Gastrocnemius medialis (tissue), 4 donors: ENCODE measurements at regions not wholly inside any gene's neighbourhood (a gene's known extent, or its start where the extent isn't known, plus 50 kb on each side); places are given as distances from the start of the nearest gene placed in this dataset.

Source experiments
- ATAC-seq, 2 donors: fragments of 150-250 bp; one replicate each; pipeline ENCODE4 v1.9.1; 2016
- DNase-seq, 2 donors: peaks; one replicate each; pipeline ENCODE4 v3.0.0-alpha.2; 2019
- H3K27ac ChIP-seq, 4 donors: fragments of 200-600 bp; sonication (generic); 1 replicate in 1 of 4; 2 replicates in 3 of 4; pipeline ENCODE4 v1.5.1; 2016 to 2018; ENCODE audit warnings: mild to moderate bottlenecking in 2 of 4, moderate library complexity in 1 of 4
- H3K27me3 ChIP-seq, 3 donors: fragments of 200-600 bp; sonication (generic) in 2 of 3; 1 replicate in 1 of 3; 2 replicates in 2 of 3; pipeline versions ENCODE4 v1.5.1 to v1.6.0; 2016 to 2019; ENCODE audit warnings: mild to moderate bottlenecking in 1 of 3, moderate library complexity in 1 of 3
- H3K36me3 ChIP-seq, 2 donors: fragments of 200-600 bp; sonication (generic) in 1 of 2; one replicate each; pipeline ENCODE4 v1.5.1; 2017 to 2018
- H3K4me1 ChIP-seq, 2 donors: fragments of 200-600 bp; sonication (generic) in 1 of 2; one replicate each; pipeline ENCODE4 v1.5.1; 2016 to 2017; ENCODE audit warnings: mild to moderate bottlenecking in 2 of 2
- H3K4me3 ChIP-seq, 4 donors: fragments of 200-600 bp; sonication (generic) in 3 of 4; 1 replicate in 1 of 4; 2 replicates in 3 of 4; pipeline ENCODE4 v1.5.1; 2016 to 2019; ENCODE audit warnings: mild to moderate bottlenecking in 2 of 4
- H3K9me3 ChIP-seq, 3 donors: fragments of 200-600 bp; sonication (generic) in 2 of 3; 1 replicate in 1 of 3; 2 replicates in 2 of 3; pipeline ENCODE4 v1.5.1; 2016 to 2019
- CTCF ChIP-seq, 5 experiments: fragments of 450-650 bp in 3 of 5; fragments of 200-600 bp in 2 of 5; sonication (generic) in 2 of 5; IDR thresholded peaks in 4 of 5; conservative IDR thresholded peaks in 1 of 5; 1 replicate in 4 of 5; 2 replicates in 1 of 5; pipeline ENCODE4 v1.5.1; 2016 to 2019; ENCODE audit warnings: antibody characterized with exemption in 5 of 5, mild to moderate bottlenecking in 3 of 5, moderate library complexity in 3 of 5
- POLR2A ChIP-seq, 2 donors: fragments of 450-650 bp; IDR thresholded peaks; one replicate each; pipeline ENCODE4 v1.6.1; 2017; ENCODE audit warnings: antibody characterized with exemption in 2 of 2, mild to moderate bottlenecking in 2 of 2, moderate library complexity in 2 of 2
- in situ Hi-C, 4 donors: fragments of 200-750 bp; cut with MboI; loops; one replicate each; pipeline versions ENCODE4 v1.15.0 to v1.8.0; 2017; ENCODE audit warnings: low sequenced_read_pairs in 4 of 4
- intact Hi-C: fragments of 100-400 bp; cut with DNase I; formaldehyde crosslinking; loops from one replicate; pipeline ENCODE4 v1.15.1; 2023; ENCODE audit warnings: low total_unique reads

- H3K27me3 ChIP-seq: no peaks in the 10 kb centered on the region
- H3K27ac ChIP-seq: no peak overlapping the region
- H3K9me3 ChIP-seq: no peaks in the 10 kb centered on the region
- DNase-seq (no peak), ATAC-seq (no peak)
- intact Hi-C loops: no loop called here
- H3K4me3 ChIP-seq: no peak overlapping the region
- no peaks in the 10 kb centered on the region for H3K4me1 ChIP-seq
- TF ChIP-seq CTCF (IDR thresholded peaks at IDR 0.05 in 4 of 5, conservative IDR thresholded peaks at IDR 0.05 in 1 of 5) (no peak), POLR2A (IDR thresholded peaks at IDR 0.05) (no peak)
- in situ Hi-C loops: no loop called here
- H3K36me3 ChIP-seq: no peaks in the 10 kb centered on the region
These were observed 640.3 kb downstream of the CDH26 start for GRCh38 chr20:60598528-60598927.

GRCh38 chr20:60599381-60599780 is 641.2 kb downstream of the CDH26 start:
- in situ Hi-C loops (no loop called here), intact Hi-C loops (no loop called here)
- H3K36me3 ChIP-seq: no peaks in the 10 kb centered on the region
- no peaks in the 10 kb centered on the region for H3K9me3 ChIP-seq
- ATAC-seq: no peak
- no peak for DNase-seq
- H3K4me3 ChIP-seq: no peak overlapping the region
- H3K27ac ChIP-seq: no peak overlapping the region
- no peak for TF ChIP-seq CTCF (IDR thresholded peaks at IDR 0.05 in 4 of 5, conservative IDR thresholded peaks at IDR 0.05 in 1 of 5)
- no peak for TF ChIP-seq POLR2A (IDR thresholded peaks at IDR 0.05)
- H3K27me3 ChIP-seq: no peaks in the 10 kb centered on the region
- no peaks in the 10 kb centered on the region for H3K4me1 ChIP-seq

- H3K9me3 ChIP-seq: no peaks in the 10 kb centered on the region
- no peak for ATAC-seq
- no peaks in the 10 kb centered on the region for H3K27me3 ChIP-seq
- no peaks in the 10 kb centered on the region for H3K36me3 ChIP-seq
- intact Hi-C loops (no loop called here), in situ Hi-C loops (no loop called here)
- H3K4me3 ChIP-seq: no peak overlapping the region
- DNase-seq: no peak
- no peaks in the 10 kb centered on the region for H3K4me1 ChIP-seq
- no peak for TF ChIP-seq CTCF (IDR thresholded peaks at IDR 0.05 in 4 of 5, conservative IDR thresholded peaks at IDR 0.05 in 1 of 5)
- TF ChIP-seq POLR2A (IDR thresholded peaks at IDR 0.05): no peak
- H3K27ac ChIP-seq: no peak overlapping the region
These were observed 641.8 kb downstream of the CDH26 start for GRCh38 chr20:60600036-60600435.

- no peaks in the 10 kb centered on the region for H3K4me1 ChIP-seq
- in situ Hi-C loops: no loop called here
- H3K9me3 ChIP-seq: no peaks in the 10 kb centered on the region
- no peaks in the 10 kb centered on the region for H3K27me3 ChIP-seq
- intact Hi-C loops: no loop called here
- TF ChIP-seq CTCF (IDR thresholded peaks at IDR 0.05 in 4 of 5, conservative IDR thresholded peaks at IDR 0.05 in 1 of 5) (no peak), POLR2A (IDR thresholded peaks at IDR 0.05) (no peak)
- H3K27ac ChIP-seq: no peak overlapping the region
- no peak overlapping the region for H3K4me3 ChIP-seq
- ATAC-seq (no peak), DNase-seq (no peak)
- no peaks in the 10 kb centered on the region for H3K36me3 ChIP-seq
These were observed 628.0 kb upstream of the CDH4 start for GRCh38 chr20:60624066-60624465.

GRCh38 chr20:60627751-60628565 is 624.1 kb upstream of the CDH4 start:
- no peaks in the 10 kb centered on the region for H3K36me3 ChIP-seq
- no peaks in the 10 kb centered on the region for H3K4me1 ChIP-seq
- DNase-seq: no peak
- intact Hi-C loops: no loop called here
- no peak overlapping the region for H3K4me3 ChIP-seq
- in situ Hi-C loops: no loop called here
- H3K27ac ChIP-seq: no peak overlapping the region
- ATAC-seq: no peak
- no peaks in the 10 kb centered on the region for H3K9me3 ChIP-seq
- H3K27me3 ChIP-seq: no peaks in the 10 kb centered on the region
- TF ChIP-seq POLR2A (IDR thresholded peaks at IDR 0.05): no peak
- TF ChIP-seq CTCF (IDR thresholded peaks at IDR 0.05 in 4 of 5, conservative IDR thresholded peaks at IDR 0.05 in 1 of 5): no peak
